Neural cell (in vitro differentiated cells): ENCODE measurements at regions not wholly inside any gene's neighbourhood (a gene's known extent, or its start where the extent isn't known, plus 50 kb on each side); places are given as distances from the start of the nearest gene placed in this dataset.

Experiments used
- CTCF ChIP-seq: fragments of 450-650 bp; IDR thresholded peaks from 2 replicates; pipeline ENCODE4 v1.5.1; 2014; ENCODE audit warnings: antibody characterized with exemption, mild to moderate bottlenecking, moderate library complexity; ENCODE audit not compliant: poor library complexity, severe bottlenecking
- POLR2AphosphoS5 ChIP-seq: IDR thresholded peaks from 2 replicates; pipeline ENCODE4 v1.6.1; 2012

GRCh38 chr13:21231426-21231940 is 55.0 kb downstream of the MRPL57 start:
- TF ChIP-seq POLR2AphosphoS5 (no peak), CTCF (no peak)
